T-helper 1 cell treated with Interleukin-12 subunit alpha and Interleukin-12 subunit beta and Interleukin-4 antibody, amounts not matched to agents 30 ng/mL and 1 ng/mL, for 36 hours (primary cell): ENCODE measurements at regions not wholly inside any gene's neighbourhood (a gene's known extent, or its start where the extent isn't known, plus 50 kb on each side); places are given as distances from the start of the nearest gene placed in this dataset.
"Not testable (repeated sequence)": the region's sequence is repeated elsewhere in the genome, so short reads cannot be mapped to it uniquely, and the experiment has no call there.

ENCODE experiments used
- intact Hi-C: fragments of 100-400 bp; cut with micrococcal nuclease; formaldehyde crosslinking; loops from one replicate; pipeline ENCODE4 v1.15.1; 2024

DNA sequence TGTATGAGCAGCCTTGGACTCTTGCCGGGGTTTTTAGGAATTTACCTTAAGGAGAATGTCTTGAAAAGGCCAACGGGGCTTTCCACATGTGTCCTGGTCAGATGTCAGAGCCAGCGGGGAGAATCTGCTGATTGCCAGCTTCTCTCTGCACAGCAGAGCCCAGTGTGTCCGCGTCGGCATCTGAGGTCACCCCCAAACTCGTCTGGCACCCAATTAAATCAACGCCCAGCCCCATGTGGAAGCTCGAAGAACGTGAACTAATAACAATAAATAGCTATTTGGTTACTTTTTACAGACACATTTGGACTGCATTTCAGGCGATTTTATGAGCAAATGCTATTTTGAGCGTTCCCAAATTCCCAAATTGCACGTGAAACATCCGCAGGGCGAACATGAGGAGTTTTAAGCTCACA is 303.5 kb downstream of the FOXL1 start:
- intact Hi-C loops = no loop called here

DNA sequence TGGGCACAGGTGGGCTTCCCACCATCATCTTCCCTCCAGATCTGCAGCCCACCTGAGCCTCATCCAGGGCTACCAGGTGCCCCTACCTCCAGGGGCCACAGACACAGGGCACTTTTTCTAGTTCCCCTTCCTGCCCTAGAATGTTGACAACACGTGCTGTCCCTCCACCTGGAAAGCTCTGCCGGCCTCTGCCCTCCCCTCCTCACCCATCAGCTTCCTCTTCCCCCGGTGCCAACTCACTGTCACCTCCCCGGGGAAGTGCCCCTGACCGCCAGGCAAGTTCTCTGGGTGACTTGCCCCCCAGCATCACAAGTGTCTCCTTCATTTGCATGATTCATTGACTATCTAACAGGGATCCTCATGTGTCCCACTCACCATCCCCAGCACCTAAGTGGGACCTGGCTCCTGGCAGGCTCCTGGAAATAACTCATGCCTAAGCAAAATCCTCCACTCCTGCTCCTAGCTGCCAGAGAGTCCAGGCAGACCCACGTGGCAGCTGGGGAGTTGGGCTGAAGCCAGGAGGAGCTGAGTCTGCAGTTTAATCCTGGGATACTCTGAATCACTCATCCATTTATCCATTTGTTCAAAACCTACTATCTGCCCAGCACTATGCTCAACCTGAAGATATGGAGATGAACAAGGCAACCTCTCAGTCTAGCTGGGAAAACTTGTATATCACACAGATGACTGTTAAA is 304.4 kb downstream of the FOXL1 start:
- intact Hi-C loops = no loop called here

DNA sequence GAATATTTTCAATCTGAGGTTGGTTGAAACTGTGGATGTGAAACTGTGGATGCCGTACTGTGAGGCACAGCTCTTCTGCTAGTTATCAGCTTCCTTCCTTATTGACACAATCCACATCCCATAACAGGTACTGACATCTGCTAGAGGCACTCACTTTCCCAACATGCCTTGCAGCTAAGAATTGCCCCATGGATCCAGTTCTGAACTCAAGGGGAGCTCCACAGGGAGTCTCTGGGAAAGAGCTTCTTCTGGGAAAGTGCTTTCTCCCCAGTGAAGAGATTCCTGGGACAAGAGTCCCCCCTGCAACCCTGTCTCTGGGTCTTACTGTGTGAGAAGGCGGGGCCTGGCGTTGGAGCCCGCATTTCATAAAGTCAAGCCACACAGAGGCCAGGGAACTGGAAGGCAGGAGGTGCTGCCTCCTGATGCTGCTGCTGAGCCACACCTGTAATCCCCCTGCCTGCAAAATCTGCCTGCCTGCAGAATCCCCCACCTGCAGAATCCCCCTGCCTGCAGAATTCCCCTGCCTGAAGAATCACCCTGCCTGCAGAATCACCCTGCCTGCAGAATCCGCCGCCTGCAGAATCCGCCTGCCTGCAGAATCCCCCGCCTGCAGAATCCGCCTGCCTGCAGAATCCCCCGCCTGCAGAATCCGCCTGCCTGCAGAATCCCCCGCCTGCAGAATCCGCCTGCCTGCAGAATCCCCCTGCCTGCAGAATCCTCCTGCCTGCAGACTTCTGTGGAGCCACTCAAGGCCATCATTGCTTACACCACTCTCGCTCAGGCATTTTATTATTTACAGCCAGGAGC is 305.4 kb downstream of the FOXL1 start:
- intact Hi-C loops = no loop called here

DNA sequence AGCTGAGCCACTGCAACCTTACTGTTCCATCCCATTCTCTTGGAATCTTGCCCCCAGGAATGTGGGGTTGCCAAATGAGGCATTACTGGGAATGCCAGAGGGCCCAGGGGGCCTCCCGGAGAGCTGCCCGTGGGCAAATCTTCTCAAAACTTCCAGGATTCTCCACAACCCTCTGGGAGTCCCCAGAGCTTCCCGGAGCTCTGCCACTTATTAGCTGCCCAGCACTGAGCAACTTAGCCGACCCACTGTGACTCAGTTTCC is 306.0 kb downstream of the FOXL1 start:
- intact Hi-C loops = no loop called here

DNA sequence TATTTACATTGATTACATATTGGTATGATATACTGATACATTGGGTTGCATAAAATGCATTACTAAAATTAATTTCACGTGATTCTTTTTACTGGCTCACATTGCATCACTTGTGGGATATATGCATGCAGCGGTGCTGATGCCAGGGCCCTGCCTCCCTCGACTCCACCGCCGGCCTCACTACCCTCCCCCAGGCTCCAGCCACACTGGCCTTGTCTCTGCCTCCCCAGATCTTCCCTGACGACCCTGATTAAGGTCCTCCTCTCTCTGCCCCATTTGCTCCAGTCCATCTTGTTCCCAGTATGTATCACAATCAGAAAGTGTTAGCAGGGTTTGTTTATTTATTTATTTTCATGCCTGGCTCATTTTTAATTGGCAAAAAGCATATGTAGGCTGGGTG is 306.8 kb downstream of the FOXL1 start:
- intact Hi-C loops = no loop called here

DNA sequence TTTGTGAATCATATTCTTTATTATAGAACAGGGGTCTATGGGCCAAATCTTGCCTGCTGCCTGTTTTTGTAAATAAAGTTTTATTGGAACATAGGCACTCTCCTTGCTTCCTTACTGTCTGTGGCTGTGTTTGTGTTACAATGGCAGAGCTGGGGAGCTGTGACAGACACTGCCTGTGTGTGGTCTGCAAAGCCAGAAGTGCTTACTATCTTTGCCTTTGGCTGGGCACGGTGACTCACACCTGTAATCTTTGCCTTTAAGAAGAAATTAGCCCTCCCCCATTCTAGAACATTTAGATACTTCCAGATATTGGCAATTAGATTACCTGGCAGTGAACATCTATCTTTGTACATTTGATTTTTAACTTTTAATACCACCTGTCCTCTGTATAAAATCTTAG is 308.3 kb downstream of the FOXL1 start:
- intact Hi-C loops = no loop called here

DNA sequence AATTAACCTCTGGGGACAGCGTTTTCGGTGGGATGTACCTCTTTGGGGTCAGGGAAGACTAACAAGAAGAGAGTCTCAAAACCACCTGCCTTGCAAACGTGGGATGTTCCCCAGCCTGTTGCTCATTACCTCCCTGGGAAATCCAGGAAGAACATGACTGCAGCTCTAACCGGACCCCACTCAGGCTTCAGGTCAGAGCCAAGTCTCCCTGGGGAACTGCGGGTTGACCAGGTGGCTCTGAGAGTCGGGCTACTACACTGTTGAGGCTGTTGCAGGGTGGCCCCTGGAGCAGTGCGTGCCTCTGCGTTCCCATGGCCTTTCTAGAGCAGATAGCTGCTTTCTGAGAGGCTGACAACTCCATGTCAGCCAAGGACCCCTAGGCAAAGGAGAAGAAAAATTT is 309.1 kb downstream of the FOXL1 start:
- intact Hi-C loops = no loop called here

DNA sequence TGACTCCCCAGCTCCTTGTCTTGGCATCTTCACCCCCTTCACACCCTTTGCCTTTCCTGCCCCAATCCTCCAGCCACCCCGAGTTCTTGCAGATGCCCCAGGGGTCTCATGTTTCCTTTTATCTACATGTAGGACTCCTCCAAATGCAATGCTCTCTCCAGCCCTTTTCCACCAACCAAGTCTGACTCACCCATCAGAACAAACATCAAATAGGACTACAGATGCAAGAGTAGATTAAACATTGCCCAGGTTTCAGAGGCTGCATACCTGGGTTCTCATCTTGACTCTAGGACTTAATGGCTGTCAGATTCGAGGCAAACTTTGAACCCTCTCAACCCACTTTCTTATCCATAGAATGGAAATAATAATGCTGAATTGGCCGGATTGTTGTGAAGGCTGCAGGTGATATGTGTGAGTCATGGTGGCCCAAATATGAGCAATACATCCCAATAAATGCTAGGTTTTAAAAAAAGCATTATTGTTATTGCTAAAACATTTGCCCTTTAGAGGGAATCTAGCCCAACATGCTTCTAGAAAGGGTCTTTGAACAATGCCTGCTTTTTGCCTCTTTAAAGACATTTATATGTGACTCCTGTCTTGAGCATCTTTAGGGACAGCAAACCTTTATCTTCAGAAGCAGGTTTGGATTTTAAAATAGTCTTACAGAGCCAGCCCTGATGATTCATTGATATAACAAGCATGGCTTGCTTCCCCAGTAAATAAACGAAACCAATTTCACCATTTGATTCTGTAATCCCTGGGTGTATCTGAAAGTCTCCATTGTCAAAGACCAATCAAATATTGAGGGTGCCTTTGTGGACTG is 310.1 kb downstream of the FOXL1 start:
- intact Hi-C loops = no loop called here

DNA sequence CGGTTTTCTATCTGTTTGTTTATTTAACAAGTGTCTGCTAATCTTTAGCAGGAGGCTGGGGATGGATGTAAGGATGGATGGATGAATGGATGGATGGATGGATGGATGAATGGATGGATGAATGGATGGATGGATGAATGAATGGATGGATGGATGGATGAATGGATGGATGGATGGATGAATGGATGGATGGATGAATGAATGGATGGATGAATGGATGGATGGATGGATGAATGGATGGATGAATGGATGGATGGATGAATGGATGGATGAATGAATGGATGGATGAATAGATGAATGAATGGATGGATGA is 310.7 kb downstream of the FOXL1 start:
- intact Hi-C loops = not testable (repeated sequence)

DNA sequence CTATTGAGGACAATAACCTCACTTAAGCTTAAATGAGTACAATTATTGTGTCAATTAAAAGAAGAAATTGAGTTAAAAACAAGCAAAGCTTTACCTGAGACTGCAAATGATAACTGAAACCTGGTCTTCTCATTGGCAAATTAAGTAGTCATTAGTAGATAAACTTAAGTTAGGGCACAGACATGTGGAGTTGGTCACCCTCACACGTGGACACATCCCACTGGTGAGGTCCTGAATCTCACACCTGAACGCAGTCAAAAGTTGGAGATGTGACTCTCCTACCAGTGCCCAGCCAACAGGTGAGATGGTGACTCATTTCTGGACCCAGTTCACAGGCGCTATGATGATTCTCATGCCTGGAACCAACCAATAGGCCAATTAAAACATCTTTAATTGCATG is 311.6 kb downstream of the FOXL1 start:
- intact Hi-C loops = no loop called here

DNA sequence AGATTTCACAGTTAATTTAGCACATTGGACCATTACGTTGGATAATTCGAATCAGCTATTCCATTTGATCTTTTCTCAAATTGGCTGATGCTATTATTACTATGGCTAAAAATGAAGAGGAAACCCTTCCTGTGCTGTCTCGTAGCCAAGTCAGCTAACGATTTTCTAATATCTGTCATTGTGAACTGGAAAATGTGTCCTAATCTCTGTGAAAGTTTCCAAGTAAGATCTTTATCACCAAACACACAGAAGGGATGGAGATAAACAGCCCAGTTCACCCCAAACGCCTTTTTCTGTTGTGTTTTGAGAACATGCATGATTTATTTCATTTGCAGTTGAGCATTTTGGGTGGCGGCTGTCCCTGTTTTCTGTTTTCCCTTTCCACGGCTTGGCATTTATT is 312.8 kb downstream of the FOXL1 start:
- intact Hi-C loops = no loop called here

DNA sequence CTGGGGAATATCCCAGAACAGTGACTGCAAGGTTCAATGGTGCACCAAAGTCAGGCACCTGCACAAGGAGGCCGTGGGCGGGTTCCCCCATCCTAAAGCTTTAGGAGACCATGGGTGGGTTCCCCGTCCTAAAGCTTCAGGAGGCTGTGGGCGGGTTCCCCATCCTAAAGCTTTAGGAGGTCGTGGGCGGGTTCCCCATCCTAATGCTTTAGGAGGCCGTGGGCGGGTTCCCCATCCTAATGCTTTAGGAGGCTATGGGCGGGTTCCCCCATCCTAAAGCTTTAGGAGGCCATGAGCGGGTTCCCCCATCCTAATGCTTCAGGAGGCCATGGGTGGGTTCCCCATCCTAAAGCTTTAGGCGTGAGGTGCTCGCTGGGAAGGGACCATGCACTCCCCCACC is 313.3 kb downstream of the FOXL1 start:
- intact Hi-C loops = no loop called here

DNA sequence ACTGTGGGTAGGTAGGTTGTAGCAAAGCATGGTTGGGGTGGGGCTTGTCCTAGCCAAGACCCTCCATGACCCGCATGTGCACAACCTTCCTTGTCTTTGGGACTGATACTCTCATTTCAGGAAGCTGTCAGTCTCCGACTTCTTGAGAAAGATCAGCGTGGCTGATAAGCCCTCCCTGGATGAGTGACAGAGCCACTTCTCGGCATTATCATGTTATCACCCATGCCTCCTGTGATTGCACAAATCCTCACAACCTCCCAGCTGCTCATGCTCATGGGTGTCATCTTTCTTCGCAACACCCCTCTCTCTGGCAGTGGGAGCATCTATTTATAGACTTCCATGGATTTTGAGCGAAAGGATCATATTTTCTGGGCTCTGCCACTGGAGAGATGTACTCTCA is 314.2 kb downstream of the FOXL1 start:
- intact Hi-C loops = no loop called here

DNA sequence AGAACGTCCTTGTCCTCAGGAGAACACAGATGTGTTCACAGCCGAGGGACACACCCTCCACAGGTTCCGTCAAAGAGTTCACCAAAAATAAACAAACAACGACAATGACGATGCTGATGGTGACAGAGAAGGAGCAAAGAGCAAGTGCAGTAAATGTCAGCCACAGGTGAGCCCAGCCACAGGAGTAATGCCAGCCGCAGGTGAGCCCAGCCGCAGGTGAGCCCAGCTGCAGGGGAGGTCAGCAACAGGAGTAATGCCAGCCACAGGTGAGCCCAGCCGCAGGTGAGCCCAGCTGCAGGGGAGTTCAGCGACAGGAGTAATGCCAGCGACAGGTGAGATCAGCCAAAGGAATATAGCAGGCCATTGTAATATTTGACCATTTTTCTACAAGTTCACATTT is 315.2 kb downstream of the FOXL1 start:
- intact Hi-C loops = no loop called here

DNA sequence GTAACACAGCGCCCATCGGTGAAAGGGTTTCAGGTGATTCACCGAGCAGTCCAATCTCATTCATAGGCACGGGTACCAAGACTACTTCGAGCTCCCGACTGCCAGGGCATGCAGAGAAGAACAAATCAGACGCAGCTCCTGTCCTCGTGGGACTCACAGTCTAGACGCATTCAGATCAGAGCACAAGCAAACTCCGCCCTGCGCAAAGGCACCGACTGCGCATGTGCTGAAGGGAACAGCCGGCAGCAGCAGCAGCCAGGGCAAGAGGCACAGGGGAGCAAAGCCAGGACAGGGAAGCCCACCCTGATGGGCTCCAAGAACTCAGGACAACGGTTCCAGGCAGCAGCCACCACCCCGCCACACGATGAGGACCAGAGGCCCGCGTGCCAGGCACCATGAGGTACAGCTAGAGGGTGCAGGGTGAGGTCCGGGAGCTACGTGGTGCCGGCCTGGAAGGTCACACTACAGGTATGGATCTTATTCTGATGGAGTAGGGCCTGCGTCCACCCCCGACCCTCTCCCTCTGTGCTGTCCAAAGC is 315.7 kb downstream of the FOXL1 start:
- intact Hi-C loops = no loop called here

DNA sequence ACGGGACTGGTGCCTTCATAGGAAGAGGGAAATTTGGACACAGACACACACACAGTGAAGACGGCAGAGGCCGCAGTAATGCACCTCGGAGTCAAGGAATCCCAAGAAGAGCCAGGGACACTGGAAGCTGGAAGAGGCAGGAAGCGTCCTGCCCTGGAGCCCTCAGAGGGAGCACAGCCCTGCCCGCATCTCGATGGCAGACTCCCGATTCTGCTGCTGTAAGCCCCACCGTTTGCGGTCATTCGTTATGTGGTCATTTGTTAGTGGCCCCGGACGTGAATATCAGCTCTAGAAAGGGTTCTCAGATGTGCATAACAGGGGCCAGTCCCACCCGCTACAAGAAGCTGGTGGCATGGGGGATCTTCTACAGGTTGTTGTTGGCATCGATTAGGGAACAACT is 316.6 kb downstream of the FOXL1 start:
- intact Hi-C loops = no loop called here

DNA sequence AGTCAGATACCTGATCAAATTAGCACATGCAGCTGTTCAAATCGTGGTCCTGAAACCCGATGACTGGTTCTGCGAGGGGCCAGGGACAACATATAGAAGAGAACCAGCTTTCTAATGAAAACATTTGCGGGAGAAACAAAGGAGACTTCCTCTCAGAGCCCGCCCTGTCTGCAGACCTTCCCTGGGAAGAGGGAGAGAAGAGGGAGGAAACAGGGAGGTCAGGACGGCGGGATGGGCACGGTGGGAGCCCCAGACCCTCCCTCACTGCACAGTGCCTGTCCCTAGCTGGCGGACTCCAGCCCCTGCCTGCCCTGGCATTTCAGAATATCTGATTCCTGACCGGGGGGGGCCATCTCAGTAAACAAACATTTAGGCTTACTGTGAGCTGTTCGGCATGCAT is 317.3 kb downstream of the FOXL1 start:
- intact Hi-C loops = no loop called here

DNA sequence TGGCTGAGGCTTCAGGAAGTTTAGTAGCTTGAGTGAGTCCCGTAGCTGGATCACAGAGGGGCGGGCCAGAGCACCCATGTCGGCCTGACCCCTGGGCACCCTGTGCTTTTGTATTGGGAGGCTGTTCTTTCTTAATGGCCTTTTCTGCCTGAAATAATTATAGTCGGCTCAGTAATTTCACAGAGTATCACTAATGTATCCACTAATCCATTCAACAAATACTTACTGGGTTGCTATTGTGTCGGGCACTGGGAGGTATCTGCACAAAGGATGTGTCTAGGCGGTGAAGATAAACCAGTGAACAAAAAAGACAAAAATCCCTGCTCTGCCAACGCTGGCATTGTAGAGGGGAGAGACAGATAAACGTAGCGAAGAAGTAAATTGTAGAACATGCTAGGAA is 318.6 kb downstream of the FOXL1 start:
- intact Hi-C loops = no loop called here

DNA sequence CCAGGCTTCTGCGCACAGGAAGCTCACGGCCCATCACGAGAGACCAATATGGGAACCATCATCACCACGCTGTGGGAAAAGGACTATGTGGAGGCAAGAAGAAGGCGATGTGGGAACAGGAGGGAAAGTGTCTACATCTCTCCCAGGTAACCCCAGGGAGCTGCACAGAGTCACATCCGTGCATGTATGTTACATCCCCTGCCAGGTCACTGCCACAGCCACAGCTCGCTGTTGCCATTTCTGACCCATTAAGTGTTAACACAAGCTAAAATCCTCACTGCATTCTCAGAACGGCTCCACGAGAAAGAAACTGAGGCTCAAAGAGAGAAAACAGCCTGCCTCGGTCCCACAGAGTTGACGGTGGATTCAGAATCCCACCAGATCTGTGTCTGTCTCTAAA is 319.1 kb downstream of the FOXL1 start:
- intact Hi-C loops = no loop called here

DNA sequence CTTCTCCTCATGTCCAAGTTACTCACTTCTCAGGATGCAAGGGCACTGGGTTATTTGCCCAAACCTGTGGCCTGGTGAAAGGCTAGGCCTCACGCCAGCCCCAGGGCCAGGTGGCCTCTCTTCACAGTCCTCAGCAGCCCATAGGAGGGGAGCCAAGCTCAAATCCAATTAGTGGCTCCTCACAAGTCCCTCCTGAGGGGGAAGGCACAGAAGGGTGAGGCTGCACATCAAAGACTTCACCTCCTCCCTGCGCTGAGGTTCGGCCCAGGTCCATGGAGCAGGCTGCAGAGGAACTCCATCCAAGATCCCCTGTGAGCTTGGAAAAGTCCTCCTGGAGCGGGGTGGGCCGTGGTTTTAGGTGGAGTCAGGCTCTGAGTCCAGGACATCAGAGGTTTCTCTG is 320.0 kb downstream of the FOXL1 start:
- intact Hi-C loops = no loop called here

DNA sequence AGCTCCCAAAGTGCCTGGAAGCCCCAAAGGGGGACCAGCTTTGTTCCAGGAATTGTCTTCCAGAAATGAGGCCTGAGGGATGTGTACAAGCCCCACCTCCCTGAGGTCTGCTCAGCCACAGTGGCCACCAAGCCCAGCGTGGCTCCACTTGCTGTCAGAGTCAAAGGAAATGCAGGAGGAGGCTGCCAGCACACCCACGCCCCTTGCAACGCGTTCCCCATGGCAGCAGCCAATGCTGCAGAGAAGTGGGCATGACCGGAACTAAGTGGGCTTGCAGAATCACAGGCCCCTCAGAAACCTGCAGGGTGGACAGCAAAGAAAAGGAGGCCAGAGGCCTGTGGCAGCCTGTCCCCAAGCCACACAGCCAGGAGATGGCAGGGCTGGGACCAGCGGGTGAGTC is 320.8 kb downstream of the FOXL1 start:
- intact Hi-C loops = no loop called here

DNA sequence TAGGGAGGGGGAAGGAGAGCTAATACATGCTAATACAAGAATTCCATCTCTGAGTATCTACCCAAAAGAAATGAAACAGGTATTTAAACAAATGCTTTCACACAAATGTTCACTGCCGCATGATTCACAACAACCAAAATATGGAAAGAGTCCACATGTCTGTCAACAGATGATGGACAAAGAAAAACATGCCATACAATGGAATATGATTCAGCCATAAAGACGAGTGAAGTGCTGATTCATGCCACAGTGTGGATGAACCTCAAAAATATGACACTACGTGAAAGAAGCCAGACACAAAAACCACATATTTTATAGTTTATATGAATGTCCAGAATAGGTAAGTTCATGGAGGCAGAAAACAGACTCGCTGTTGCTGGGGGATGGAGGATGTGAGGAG is 321.4 kb downstream of the FOXL1 start:
- intact Hi-C loops = no loop called here

DNA sequence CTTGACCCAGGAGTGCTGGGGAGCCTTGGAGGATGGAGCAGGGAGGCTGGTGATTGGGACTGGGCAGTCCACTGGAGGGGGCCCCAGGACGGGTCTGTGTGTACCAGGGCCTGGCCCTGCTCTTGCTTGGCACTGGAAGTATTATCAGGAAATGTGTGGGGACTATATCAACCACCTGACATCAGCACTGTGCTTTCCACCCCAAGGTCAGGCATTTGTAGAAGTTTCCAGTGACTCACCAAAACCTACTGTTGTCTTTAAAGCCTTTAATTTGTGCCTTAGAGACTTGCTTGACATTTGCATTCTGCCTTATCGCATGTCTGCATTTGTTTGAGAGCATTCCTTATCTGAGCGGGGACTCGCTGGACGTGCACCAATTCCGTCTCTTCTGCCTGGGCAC is 323.1 kb downstream of the FOXL1 start:
- intact Hi-C loops = no loop called here
